ENCODE measurements at regions not wholly inside any gene's neighbourhood (a gene's known extent, or its start where the extent isn't known, plus 50 kb on each side); places are given as distances from the start of the nearest gene placed in this dataset.
"Not testable (repeated sequence)": the region's sequence is repeated elsewhere in the genome, so short reads cannot be mapped to it uniquely, and the experiment has no call there.

GRCh38 chr14:101687756-101688546, 73.6 kb upstream of the PPP2R5C start:
- peaks cover 47% of the 10 kb centered on the region for H3K27me3 Mint-ChIP-seq (ENCODE audit: unreplicated experiment)
- TF ChIP-seq CTCF (IDR thresholded peaks at IDR 0.05): no peak
- H3K4me1 Mint-ChIP-seq (ENCODE audit: unreplicated experiment): no peaks in the 10 kb centered on the region
- H3K27ac Mint-ChIP-seq (ENCODE audit: unreplicated experiment): no peak overlapping the region
- H3K4me3 Mint-ChIP-seq (ENCODE audit: unreplicated experiment): no peak overlapping the region
- no peaks in the 10 kb centered on the region for H3K9me3 Mint-ChIP-seq (ENCODE audit: unreplicated experiment)
- no peaks in the 10 kb centered on the region for H3K36me3 Mint-ChIP-seq (ENCODE audit: unreplicated experiment)
- no peak for DNase-seq (ENCODE audit: extremely low spot score, unreplicated experiment)

- H3K4me1 Mint-ChIP-seq (ENCODE audit: unreplicated experiment): no peaks in the 10 kb centered on the region
- no peak overlapping the region for H3K4me3 Mint-ChIP-seq (ENCODE audit: unreplicated experiment)
- no peaks in the 10 kb centered on the region for H3K36me3 Mint-ChIP-seq (ENCODE audit: unreplicated experiment)
- peaks cover 36% of the 10 kb centered on the region for H3K27me3 Mint-ChIP-seq (ENCODE audit: unreplicated experiment)
- H3K27ac Mint-ChIP-seq (ENCODE audit: unreplicated experiment): no peak overlapping the region
- no peak for TF ChIP-seq CTCF (IDR thresholded peaks at IDR 0.05)
- no peaks in the 10 kb centered on the region for H3K9me3 Mint-ChIP-seq (ENCODE audit: unreplicated experiment)
- DNase-seq (ENCODE audit: extremely low spot score, unreplicated experiment): no peak
These were observed 72.4 kb upstream of the PPP2R5C start for GRCh38 chr14:101689039-101689501.

GRCh38 chr14:101689966-101690365, 71.5 kb upstream of the PPP2R5C start:
- H3K4me3 Mint-ChIP-seq (ENCODE audit: unreplicated experiment); H3K27ac Mint-ChIP-seq (ENCODE audit: unreplicated experiment); H3K36me3 Mint-ChIP-seq (ENCODE audit: unreplicated experiment); H3K4me1 Mint-ChIP-seq (ENCODE audit: unreplicated experiment); H3K9me3 Mint-ChIP-seq (ENCODE audit: unreplicated experiment); DNase-seq (ENCODE audit: extremely low spot score, unreplicated experiment): not testable (repeated sequence)
- H3K27me3 Mint-ChIP-seq (ENCODE audit: unreplicated experiment): peaks cover 34% of the 10 kb centered on the region

- H3K27ac Mint-ChIP-seq (ENCODE audit: unreplicated experiment): no peak overlapping the region
- H3K9me3 Mint-ChIP-seq (ENCODE audit: unreplicated experiment): peaks cover 21% of the 10 kb centered on the region
- no peaks in the 10 kb centered on the region for H3K4me1 Mint-ChIP-seq (ENCODE audit: unreplicated experiment)
- peaks cover 68% of the 10 kb centered on the region for H3K27me3 Mint-ChIP-seq (ENCODE audit: unreplicated experiment)
- H3K36me3 Mint-ChIP-seq (ENCODE audit: unreplicated experiment): peaks cover 5% of the 10 kb centered on the region
- no peak overlapping the region for H3K4me3 Mint-ChIP-seq (ENCODE audit: unreplicated experiment)
- no peak for DNase-seq (ENCODE audit: extremely low spot score, unreplicated experiment)
- no peak for TF ChIP-seq CTCF (IDR thresholded peaks at IDR 0.05)
These were observed 65.8 kb upstream of the PPP2R5C start for GRCh38 chr14:101695659-101696058.

GRCh38 chr14:101704140-101704539, 57.4 kb upstream of the PPP2R5C start:
- peaks cover 56% of the 10 kb centered on the region for H3K27me3 Mint-ChIP-seq (ENCODE audit: unreplicated experiment)
- TF ChIP-seq CTCF (IDR thresholded peaks at IDR 0.05): no peak

More at GRCh38 chr14:101704140-101704539, 57.4 kb upstream of the PPP2R5C start:
- Mint-ChIP-seq H3K4me3 (ENCODE audit: unreplicated experiment) (no peak overlapping the region), H3K27ac (ENCODE audit: unreplicated experiment) (no peak overlapping the region), H3K9me3 (ENCODE audit: unreplicated experiment) (no peaks in the 10 kb centered on the region), H3K36me3 (ENCODE audit: unreplicated experiment) (no peaks in the 10 kb centered on the region), H3K4me1 (ENCODE audit: unreplicated experiment) (peaks cover 14% of the 10 kb centered on the region)
- DNase-seq (ENCODE audit: extremely low spot score, unreplicated experiment): no peak
